K562 (cell line): ENCODE measurements at regions not wholly inside any gene's neighbourhood (a gene's known extent, or its start where the extent isn't known, plus 50 kb on each side); places are given as distances from the start of the nearest gene placed in this dataset.

Experiments used
- ATAC-seq: fragments of 200-7000 bp; cut with Tn5 transposase; 3 replicates; pipeline ENCODE4 v1.9.1; 2020; ENCODE audit warnings: moderate library complexity
- BruUV-seq: library from RNA; stranded (reverse); fragments of 400-500 nt; replicated peaks from 2 replicates; lab custom pipeline; 2021; lab: Mats Ljungman, UMichigan
- CTCF ChIA-PET: fragments of 300-600 bp; formaldehyde crosslinking; extraction: SDS; loops from one replicate; lab custom pipeline; 2021; ENCODE audit warnings: low intra/inter-chr PET ratio; lab: Yijun Ruan, JAX
- POLR2A ChIA-PET: fragments of 300-600, 350-650 bp; sonication (Branson Sonifier 250); formaldehyde crosslinking; extraction: SDS; loops from one replicate; lab custom pipeline; 2021; ENCODE audit warnings: antibody characterized with exemption, inconsistent platforms; lab: Yijun Ruan, JAX
- DNase-seq, 4 experiments: peaks; one replicate each; pipeline versions ENCODE4 v3.0.0 to v3.0.0-alpha.2; 2011 to 2018; ENCODE audit warnings: low spot score in 3 of 4, mixed read lengths in 3 of 4; ENCODE audit errors: extremely low read depth in 1 of 4
- FAIRE-seq: peaks from 2 replicates; lab custom pipeline; 2011; peaks lifted over from hg19 to GRCh38; lab: Jason Lieb, UNC
- H2AFZ ChIP-seq: 2 replicates; pipeline ENCODE4 v1.6.0; 2011; ENCODE audit warnings: low read depth, low read length, control low read depth, inconsistent platforms
- H3K27ac ChIP-seq: fragments of 200-600 bp; 3 replicates; pipeline ENCODE4 v1.8.0; 2011; ENCODE audit warnings: low read depth, mild to moderate bottlenecking, control low read depth, inconsistent platforms, low read length, moderate library complexity, mixed read lengths; ENCODE audit errors: extremely low read depth
- H3K27me3 ChIP-seq, 2 experiments: fragments of 300-600 bp in 1 of 2; 2 replicates in 1 of 2; 3 replicates in 1 of 2; pipeline versions ENCODE4 v1.6.0 to v1.8.0; 2011; ENCODE audit warnings: inconsistent platforms in 2 of 2, low read length in 2 of 2, mild to moderate bottlenecking in 1 of 2, mixed read lengths in 1 of 2, moderate library complexity in 1 of 2; ENCODE audit not compliant: control insufficient read depth in 2 of 2, insufficient read depth in 2 of 2
- H3K36me3 ChIP-seq: fragments of 300-600 bp; 3 replicates; pipeline ENCODE4 v1.8.0; 2011; ENCODE audit warnings: mild to moderate bottlenecking, low read length, inconsistent platforms; ENCODE audit not compliant: control insufficient read depth, insufficient read depth
- H3K4me1 ChIP-seq, 2 experiments: fragments of 200-600 bp in 1 of 2; replicated peaks in 1 of 2; 2 replicates in 1 of 2; 3 replicates in 1 of 2; pipeline versions ENCODE4 v1.5.1 to v1.8.0; 2011; ENCODE audit warnings: inconsistent platforms in 2 of 2, low read length in 2 of 2, mild to moderate bottlenecking in 1 of 2, mixed read lengths in 1 of 2, moderate library complexity in 1 of 2; ENCODE audit not compliant: control insufficient read depth in 2 of 2, insufficient read depth in 2 of 2
- H3K4me2 ChIP-seq: 2 replicates; pipeline ENCODE4 v1.6.1; 2011; ENCODE audit warnings: low read length, control low read depth, inconsistent platforms, mixed read lengths; ENCODE audit not compliant: insufficient read depth
- H3K4me3 ChIP-seq: fragments of 200-600 bp; sonication (generic), shearing (Covaris generic); 2 replicates; pipeline ENCODE4 v1.5.1; 2016; ENCODE audit warnings: control low read depth, inconsistent platforms
- H3K79me2 ChIP-seq: fragments of 200-600 bp; 3 replicates; pipeline ENCODE4 v1.8.0; 2011; ENCODE audit warnings: low read length, inconsistent platforms; ENCODE audit not compliant: control insufficient read depth, insufficient read depth
- H3K9ac ChIP-seq, 2 experiments: 2 replicates each; pipeline versions ENCODE4 v1.6.0 to v1.6.1; 2011; ENCODE audit warnings: low read depth in 2 of 2, low read length in 2 of 2, control low read depth in 1 of 2, inconsistent platforms in 1 of 2, mild to moderate bottlenecking in 1 of 2, mixed read lengths in 1 of 2; ENCODE audit not compliant: insufficient read depth in 1 of 2
- H3K9me1 ChIP-seq: one replicate; pipeline ENCODE4 v1.6.0; 2011; ENCODE audit warnings: inconsistent platforms, mild to moderate bottlenecking, low read length, moderate library complexity; ENCODE audit not compliant: control insufficient read depth, insufficient read depth
- H3K9me3 ChIP-seq: replicated peaks from 2 replicates; pipeline ENCODE4 v1.5.1; 2011; ENCODE audit warnings: low read depth, low read length, inconsistent platforms; ENCODE audit not compliant: control insufficient read depth, insufficient read depth
- H4K20me1 ChIP-seq: replicated peaks from 2 replicates; pipeline ENCODE4 v1.6.1; 2011; ENCODE audit warnings: low read length, inconsistent platforms, mixed read lengths; ENCODE audit not compliant: control insufficient read depth, insufficient read depth
- ARID1B ChIP-seq: fragments of 450-650 bp; IDR thresholded peaks from 2 replicates; pipeline ENCODE4 v1.6.1; 2016; ENCODE audit warnings: antibody characterized with exemption, mild to moderate bottlenecking, inconsistent platforms
- CBFA2T3 ChIP-seq: fragments of 450-650 bp; IDR thresholded peaks from 2 replicates; pipeline ENCODE4 v1.6.1; 2017
- DIDO1 ChIP-seq: fragments of 450-650 bp; IDR thresholded peaks from 2 replicates; pipeline ENCODE4 v1.6.1; 2016; ENCODE audit warnings: low read depth, missing biosample characterization, missing genetic modification characterization
- ERF ChIP-seq: fragments of 450-650 bp; formaldehyde crosslinking; IDR thresholded peaks from 2 replicates; pipeline ENCODE4 v1.4.0; 2020; ENCODE audit warnings: mild to moderate bottlenecking, mixed read lengths
- FOXJ2 ChIP-seq: fragments of 200-800 bp; sonication (Bioruptor generic); IDR thresholded peaks from 2 replicates; pipeline ENCODE4 v1.6.1; 2016; ENCODE audit warnings: missing genetic modification characterization, missing compliant biosample characterization
- FOXM1 ChIP-seq, 2 experiments: fragments of 450-650 bp in 1 of 2; sonication (generic) in 1 of 2; formaldehyde crosslinking in 1 of 2; IDR thresholded peaks; 2 replicates each; pipeline versions ENCODE4 v1.6.1 to v1.9.0; 2017 to 2022; ENCODE audit warnings: low read depth in 2 of 2, mild to moderate bottlenecking in 2 of 2, missing genetic modification reagents in 1 of 2, moderate library complexity in 1 of 2
- HMG20A ChIP-seq: fragments of 450-650 bp; formaldehyde crosslinking; conservative IDR thresholded peaks from 2 replicates; pipeline ENCODE4 v1.4.0; 2020; ENCODE audit warnings: mild to moderate bottlenecking, mixed read lengths
- LEF1 ChIP-seq: fragments of 450-650 bp; IDR thresholded peaks from 2 replicates; pipeline ENCODE4 v1.6.1; 2016; ENCODE audit warnings: mild to moderate bottlenecking
- RBM34 ChIP-seq: fragments of 200-400 bp; formaldehyde crosslinking; IDR thresholded peaks from 2 replicates; pipeline ENCODE4 v1.6.1; 2018; ENCODE audit warnings: low read length, borderline replicate concordance; ENCODE audit not compliant: insufficient read depth
- RHOXF2B ChIP-seq: fragments of 250-450 bp; sonication (Bioruptor Pico); conservative IDR thresholded peaks from 2 replicates; pipeline ENCODE4 v1.5.1; 2021
- TCFL5 ChIP-seq: fragments of 250-450 bp; sonication (Bioruptor Pico); conservative IDR thresholded peaks from 2 replicates; pipeline ENCODE4 v1.6.1; 2021; ENCODE audit warnings: mild to moderate bottlenecking, moderate library complexity, matching md5 sums
- ZNF740 ChIP-seq, 3 experiments: fragments of 200-800 bp in 1 of 3; sonication (Bioruptor generic) in 1 of 3; sonication (generic) in 1 of 3; formaldehyde crosslinking in 1 of 3; IDR thresholded peaks; 2 replicates each; pipeline versions ENCODE4 v1.6.1 to v1.8.0; 2016 to 2022; ENCODE audit warnings: mild to moderate bottlenecking in 2 of 3, missing compliant biosample characterization in 2 of 3, missing genetic modification characterization in 2 of 3, missing genetic modification reagents in 1 of 3
- ZNF766 ChIP-seq: fragments of 200-800 bp; sonication (Bioruptor generic); conservative IDR thresholded peaks from 2 replicates; pipeline ENCODE4 v1.6.1; 2016; ENCODE audit warnings: missing genetic modification characterization, missing compliant biosample characterization
- WGBS: fragments of 100-300 bp; shearing (Covaris generic); methylation state at CpG from one replicate; pipeline ENCODE4 v1.1.6; 2016; ENCODE audit warnings: low coverage, mixed read lengths; ENCODE audit not compliant: insufficient coverage; ENCODE audit errors: missing lambda C conversion rate; 5-methylcytosine and 5-hydroxymethylcytosine counted together
- in situ Hi-C: fragments of 300-500 bp; cut with MboI; formaldehyde crosslinking; loops from 4 replicates; pipeline ENCODE4 v1.15.0; 2018; ENCODE audit warnings: inconsistent platforms, mixed read lengths
- intact Hi-C: fragments of 100-400 bp; cut with micrococcal nuclease; formaldehyde crosslinking; loops from 2 replicates; pipeline ENCODE4 v1.14.2; 2022
- TF ChIP-seq, protein P1 (sequence below): fragments of 450-650 bp; IDR thresholded peaks from 2 replicates; pipeline ENCODE4 v1.6.1; 2016; ENCODE audit warnings: missing biosample characterization, missing genetic modification characterization

- FAIRE-seq, result no peak
- Histone ChIP-seq H2AFZ (no peak overlapping the region), H3K27ac (no peak overlapping the region), H3K9me3 (no peaks in the 10 kb centered on the region), H3K4me2 (no peak overlapping the region), H3K4me3 (no peak overlapping the region), H3K9me1 (no peaks in the 10 kb centered on the region), H3K79me2 (no peaks in the 10 kb centered on the region), H3K36me3 (no peaks in the 10 kb centered on the region), H3K4me1 (no peaks in the 10 kb centered on the region), H3K9ac (no peak overlapping the region), H3K27me3 (no peaks in the 10 kb centered on the region), H4K20me1 (no peaks in the 10 kb centered on the region)
- ATAC-seq, result no peak
- WGBS, result 7% methylated on average over 3 of the region's 3 CpGs
- POLR2A ChIA-PET, result no interaction called here
- no TSS peak for BruUV-seq
- DNase-seq, result no peak
- CTCF ChIA-PET, result interaction anchor here (1.0 kb wide), 1 partner anchor 173 kb away, joined by 3 read pairs; no protein-coding TSS in a partner anchor
- TF ChIP-seq FOXJ2 (tag), result no peak
- no peak for TF ChIP-seq ERF (CRISPR knock-in tag)
- TF ChIP-seq FOXM1 (IDR thresholded peaks at IDR 0.05; ENCODE audit: low read depth), result no peak
- TF ChIP-seq FOXM1 (CRISPR knock-in tag; IDR thresholded peaks at IDR 0.05; ENCODE audit: low read depth), result no peak
- TF ChIP-seq LEF1, result no peak
- intact Hi-C loops, result no loop called here
- in situ Hi-C loops, result no loop called here
Observed at GRCh38 chr18:2368102-2368501, 203.2 kb downstream of the METTL4 start.

GRCh38 chr18:2376707-2377106 lies 194.6 kb downstream of the METTL4 start:
- Histone ChIP-seq H3K9me3 (no peaks in the 10 kb centered on the region), H3K4me3 (no peak overlapping the region), H3K27me3 (no peaks in the 10 kb centered on the region), H3K27ac (no peak overlapping the region), H4K20me1 (no peaks in the 10 kb centered on the region), H2AFZ (no peak overlapping the region), H3K4me1 (no peaks in the 10 kb centered on the region), H3K9me1 (no peaks in the 10 kb centered on the region), H3K79me2 (no peaks in the 10 kb centered on the region), H3K36me3 (no peaks in the 10 kb centered on the region), H3K4me2 (no peak overlapping the region), H3K9ac (no peak overlapping the region)
- ChIA-PET POLR2A (no interaction called here), CTCF (no interaction called here)
- no TSS peak for BruUV-seq
- WGBS, result 5% methylated on average over 2 of the region's 2 CpGs
- intact Hi-C loops (no loop called here), in situ Hi-C loops (no loop called here)
- FAIRE-seq (no peak), ATAC-seq (no peak; the same call in 2 of the 3 replicates), DNase-seq (peak in 1 of 4 experiments; percentile 38)
- no peak for TF ChIP-seq TCFL5
- TF ChIP-seq HMG20A (CRISPR knock-in tag), result no peak
- TF ChIP-seq DIDO1, result no peak
- no peak for TF ChIP-seq RHOXF2B
- no peak for TF ChIP-seq RBM34
- peak; percentile 56 for TF ChIP-seq CBFA2T3
- TF ChIP-seq, protein P1, sequence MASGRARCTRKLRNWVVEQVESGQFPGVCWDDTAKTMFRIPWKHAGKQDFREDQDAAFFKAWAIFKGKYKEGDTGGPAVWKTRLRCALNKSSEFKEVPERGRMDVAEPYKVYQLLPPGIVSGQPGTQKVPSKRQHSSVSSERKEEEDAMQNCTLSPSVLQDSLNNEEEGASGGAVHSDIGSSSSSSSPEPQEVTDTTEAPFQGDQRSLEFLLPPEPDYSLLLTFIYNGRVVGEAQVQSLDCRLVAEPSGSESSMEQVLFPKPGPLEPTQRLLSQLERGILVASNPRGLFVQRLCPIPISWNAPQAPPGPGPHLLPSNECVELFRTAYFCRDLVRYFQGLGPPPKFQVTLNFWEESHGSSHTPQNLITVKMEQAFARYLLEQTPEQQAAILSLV (tag), result no peak
- TF ChIP-seq ZNF766 (CRISPR knock-in tag), result 0 out of 2 replicates have a peak, but pooled peaks have one; percentile 42
- TF ChIP-seq ARID1B, result peak; percentile 44; the same call in 1 of the 2 replicates
- TF ChIP-seq ZNF740 (CRISPR knock-in tag; IDR thresholded peaks at IDR 0.05), result no peak
- no peak for TF ChIP-seq ZNF740 (tag; IDR thresholded peaks at IDR 0.05)
